SK-N-SH (cell line): ENCODE measurements at regions not wholly inside any gene's neighbourhood (a gene's known extent, or its start where the extent isn't known, plus 50 kb on each side); places are given as distances from the start of the nearest gene placed in this dataset.

Experiments used
- CTCF ChIA-PET: fragments of 300-600, 350-600 bp; formaldehyde crosslinking; extraction: SDS; loops from one replicate; lab custom pipeline; 2021; lab: Yijun Ruan, JAX
- POLR2A ChIA-PET: fragments of 350-600 bp; sonication (Branson Sonifier 250); formaldehyde crosslinking; extraction: SDS; loops from one replicate; lab custom pipeline; 2020; ENCODE audit warnings: antibody characterized with exemption, inconsistent platforms; lab: Yijun Ruan, JAX
- DNase-seq: peaks from one replicate; pipeline ENCODE4 v3.0.0; 2012
- H2AFZ ChIP-seq: fragments of 200-600 bp; sonication (generic); 2 replicates; pipeline ENCODE4 v1.8.1; 2016; ENCODE audit warnings: antibody characterized with exemption, mild to moderate bottlenecking, low read depth
- H3F3A ChIP-seq: fragments of 200-600 bp; sonication (generic); replicated peaks from 2 replicates; pipeline ENCODE3; 2016; ENCODE audit warnings: antibody characterized with exemption, mild to moderate bottlenecking; ENCODE audit not compliant: insufficient read depth
- H3K27ac ChIP-seq, 2 experiments: fragments of 200-500 bp in 1 of 2; fragments of 200-600 bp in 1 of 2; sonication (Bioruptor generic) in 1 of 2; sonication (generic), shearing (Covaris generic) in 1 of 2; 2 replicates each; pipeline versions ENCODE4 v1.5.1 to v1.6.1; 2014 to 2016; ENCODE audit warnings: low read depth in 2 of 2, inconsistent platforms in 1 of 2, low read length in 1 of 2, mild to moderate bottlenecking in 1 of 2, mixed read lengths in 1 of 2
- H3K27me3 ChIP-seq: fragments of 200-600 bp; sonication (generic), shearing (Covaris generic); 2 replicates; pipeline ENCODE4 v1.6.1; 2016; ENCODE audit warnings: mixed run types; ENCODE audit not compliant: insufficient read depth
- H3K36me3 ChIP-seq, 2 experiments: fragments of 200-500 bp in 1 of 2; fragments of 200-600 bp in 1 of 2; sonication (Bioruptor generic) in 1 of 2; sonication (generic) in 1 of 2; replicated peaks in 1 of 2; 2 replicates each; pipeline versions ENCODE3 to v1.5.1; 2014 to 2016; ENCODE audit warnings: low read length in 1 of 2, mild to moderate bottlenecking in 1 of 2; ENCODE audit not compliant: insufficient read depth in 2 of 2, control insufficient read depth in 1 of 2
- H3K4me1 ChIP-seq, 2 experiments: fragments of 200-500 bp in 1 of 2; fragments of 200-600 bp in 1 of 2; sonication (Bioruptor generic) in 1 of 2; sonication (generic), shearing (Covaris generic) in 1 of 2; 2 replicates each; pipeline versions ENCODE4 v1.5.1 to v1.6.1; 2014 to 2016; ENCODE audit warnings: low read depth in 1 of 2, low read length in 1 of 2, mixed run types in 1 of 2; ENCODE audit not compliant: insufficient read depth in 2 of 2, control insufficient read depth in 1 of 2
- H3K4me2 ChIP-seq: fragments of 200-600 bp; sonication (generic), shearing (Covaris generic); 2 replicates; pipeline ENCODE4 v1.6.1; 2017; ENCODE audit warnings: mixed run types
- H3K4me3 ChIP-seq, 2 experiments: fragments of 200-500 bp in 1 of 2; fragments of 200-600 bp in 1 of 2; sonication (Bioruptor generic) in 1 of 2; sonication (generic), shearing (Covaris generic) in 1 of 2; 2 replicates each; pipeline versions ENCODE4 v1.5.1 to v1.8.1; 2014 to 2016; ENCODE audit warnings: low read depth in 2 of 2, inconsistent platforms in 1 of 2, low read length in 1 of 2, mild to moderate bottlenecking in 1 of 2, mixed read lengths in 1 of 2, moderate library complexity in 1 of 2
- H3K79me2 ChIP-seq: fragments of 200-600 bp; sonication (generic); 2 replicates; pipeline ENCODE4 v1.8.1; 2017; ENCODE audit warnings: mild to moderate bottlenecking; ENCODE audit not compliant: insufficient read depth
- H3K9ac ChIP-seq: fragments of 200-600 bp; sonication (generic); 2 replicates; pipeline ENCODE4 v1.6.1; 2017; ENCODE audit warnings: mixed run types
- H3K9me2 ChIP-seq: fragments of 200-600 bp; sonication (generic); 2 replicates; pipeline ENCODE4 v1.6.1; 2017; ENCODE audit warnings: mixed run types
- H3K9me3 ChIP-seq: fragments of 200-600 bp; sonication (generic); 2 replicates; pipeline ENCODE4 v1.6.1; 2017; ENCODE audit warnings: mixed run types, mild to moderate bottlenecking, moderate library complexity
- H4K20me1 ChIP-seq: fragments of 200-600 bp; sonication (generic); 2 replicates; pipeline ENCODE4 v1.6.1; 2017; ENCODE audit warnings: mild to moderate bottlenecking, mixed run types; ENCODE audit not compliant: insufficient read depth
- ELF1 ChIP-seq: IDR thresholded peaks from 2 replicates; pipeline ENCODE4 v1.4.0; 2012
- EP300 ChIP-seq, 2 experiments: IDR thresholded peaks; 2 replicates each; pipeline versions ENCODE4 v1.4.0 to v1.6.1; 2012; ENCODE audit warnings: borderline replicate concordance in 1 of 2, low read depth in 1 of 2, low read length in 1 of 2
- FOSL2 ChIP-seq: IDR thresholded peaks from 2 replicates; pipeline ENCODE4 v1.4.0; 2012; ENCODE audit warnings: low read depth, mild to moderate bottlenecking, moderate library complexity, borderline replicate concordance
- FOXJ3 ChIP-seq: sonication (generic); formaldehyde crosslinking; IDR thresholded peaks from 2 replicates; pipeline ENCODE4 v1.5.1; 2020; ENCODE audit warnings: mild to moderate bottlenecking, missing genetic modification reagents
- FOXM1 ChIP-seq: IDR thresholded peaks from 2 replicates; pipeline ENCODE4 v1.4.0; 2012; ENCODE audit warnings: low read depth, mild to moderate bottlenecking
- GABPA ChIP-seq: IDR thresholded peaks from 2 replicates; pipeline ENCODE4 v1.4.0; 2012; ENCODE audit warnings: low read depth, mild to moderate bottlenecking
- GATA2 ChIP-seq: sonication (generic); formaldehyde crosslinking; IDR thresholded peaks from 2 replicates; pipeline ENCODE4 v1.5.0; 2020; ENCODE audit warnings: mild to moderate bottlenecking, missing genetic modification reagents
- JUND ChIP-seq: IDR thresholded peaks from 2 replicates; pipeline ENCODE4 v1.4.0; 2012
- MAX ChIP-seq: IDR thresholded peaks from 2 replicates; pipeline ENCODE4 v1.4.0; 2012; ENCODE audit warnings: low read depth
- MEF2A ChIP-seq: IDR thresholded peaks from 2 replicates; pipeline ENCODE4 v1.4.0; 2012; ENCODE audit warnings: low read depth, borderline replicate concordance
- MXI1 ChIP-seq: IDR thresholded peaks from 2 replicates; pipeline ENCODE4 v1.6.1; 2012; ENCODE audit warnings: mild to moderate bottlenecking, low read depth, low read length, improper control_type of control experiment
- NFIC ChIP-seq: IDR thresholded peaks from 2 replicates; pipeline ENCODE4 v1.4.0; 2012; ENCODE audit warnings: borderline replicate concordance
- NRF1 ChIP-seq: IDR thresholded peaks from 2 replicates; pipeline ENCODE4 v1.6.1; 2012; ENCODE audit warnings: low read depth, mild to moderate bottlenecking, low read length
- PBX3 ChIP-seq: IDR thresholded peaks from 2 replicates; pipeline ENCODE4; 2012
- POLR2AphosphoS5 ChIP-seq: IDR thresholded peaks from 2 replicates; pipeline ENCODE4 v1.6.1; 2012; ENCODE audit warnings: low read depth, low read length
- RAD21 ChIP-seq: IDR thresholded peaks from 2 replicates; pipeline ENCODE4 v1.6.1; 2012; ENCODE audit warnings: mild to moderate bottlenecking, low read length
- RCOR1 ChIP-seq: fragments of 150-350 bp; IDR thresholded peaks from 2 replicates; pipeline ENCODE4 v1.6.1; 2017; ENCODE audit warnings: antibody characterized with exemption, low read length
- RFX5 ChIP-seq: IDR thresholded peaks from 2 replicates; pipeline ENCODE4 v1.6.1; 2012; ENCODE audit warnings: mild to moderate bottlenecking, improper control_type of control experiment, low read length
- RXRA ChIP-seq: IDR thresholded peaks from 2 replicates; pipeline ENCODE4 v1.4.0; 2012; ENCODE audit warnings: low read depth, mild to moderate bottlenecking, borderline replicate concordance
- SIN3A ChIP-seq: IDR thresholded peaks from 2 replicates; pipeline ENCODE4 v1.6.1; 2012; ENCODE audit warnings: low read depth, mild to moderate bottlenecking, low read length, moderate library complexity, borderline replicate concordance
- TAF1 ChIP-seq: IDR thresholded peaks from 2 replicates; pipeline ENCODE4 v1.6.1; 2012; ENCODE audit warnings: low read depth, mild to moderate bottlenecking, low read length, moderate library complexity, borderline replicate concordance
- TCF12 ChIP-seq: IDR thresholded peaks from 2 replicates; pipeline ENCODE4 v1.4.0; 2012
- TEAD4 ChIP-seq: IDR thresholded peaks from 2 replicates; pipeline ENCODE4 v1.4.0; 2012; ENCODE audit warnings: mild to moderate bottlenecking, borderline replicate concordance; ENCODE audit not compliant: insufficient read depth
- YY1 ChIP-seq: IDR thresholded peaks from 2 replicates; pipeline ENCODE4 v1.4.0; 2012; ENCODE audit warnings: low read depth, mild to moderate bottlenecking
- WGBS: methylation state at CpG from one replicate; pipeline ENCODE4 v1.1.6; 2017; ENCODE audit warnings: low lambda C conversion rate; 5-methylcytosine and 5-hydroxymethylcytosine counted together
- TF ChIP-seq, protein P1 (sequence below): fragments of 150-350 bp; IDR thresholded peaks from 2 replicates; pipeline ENCODE4 v1.6.1; 2017; ENCODE audit warnings: antibody characterized with exemption, low read length, low read depth, borderline replicate concordance
- TF ChIP-seq, protein P2 (sequence below): IDR thresholded peaks from 2 replicates; pipeline ENCODE4 v1.6.1; 2012; ENCODE audit warnings: mild to moderate bottlenecking, low read depth, low read length, moderate library complexity
- TF ChIP-seq, protein P3 (sequence below): fragments of 200-600 bp; sonication (generic); IDR thresholded peaks from 2 replicates; pipeline ENCODE4 v1.6.1; 2017; ENCODE audit warnings: antibody characterized with exemption, mild to moderate bottlenecking, moderate library complexity

DNA sequence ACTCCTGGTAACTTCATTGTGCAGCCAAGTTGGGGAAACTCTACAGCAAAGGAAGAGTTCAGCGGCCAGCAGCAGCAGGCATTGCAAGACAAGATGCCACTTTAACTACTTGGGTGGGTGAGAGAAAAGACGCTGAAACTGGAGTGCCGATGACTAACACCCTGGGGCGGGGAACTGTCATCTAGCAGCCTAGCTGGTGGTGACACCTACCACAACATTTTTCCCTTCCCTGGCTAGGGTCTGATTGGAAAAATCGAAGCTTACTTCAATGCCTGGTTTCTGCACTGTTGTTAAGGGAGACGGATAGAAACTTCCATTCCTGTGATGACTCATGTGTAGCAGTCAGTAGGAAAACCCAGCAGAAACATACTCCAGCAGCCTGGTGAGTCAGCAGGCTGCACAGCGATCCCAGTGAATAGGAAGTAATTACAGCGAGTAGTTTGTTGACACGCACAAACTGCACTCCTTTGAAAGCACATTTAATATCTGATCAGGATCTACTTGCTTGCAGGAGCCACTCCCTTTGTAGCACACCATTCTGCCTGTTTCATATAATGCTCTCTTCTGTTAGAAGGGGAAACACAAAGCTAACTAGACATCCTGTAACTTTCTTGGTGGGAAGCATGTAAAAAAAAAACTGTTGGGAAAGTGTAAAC is 62.1 kb upstream of the MAPRE2 start:
- H3K4me1 ChIP-seq = peaks cover 0 to 18% of the 10 kb centered on the region in 2 experiments; a peak in 2 of 4 replicates
- H2AFZ ChIP-seq = peak overlapping the region; percentile 76; the same call in 1 of the 2 replicates
- H3K4me3 ChIP-seq = peak overlapping the region; percentile 74 to 78
- peak overlapping the region; percentile 84 for H3K4me2 ChIP-seq
- peaks cover 23% of the 10 kb centered on the region for H3K27me3 ChIP-seq
- DNase-seq = peak; percentile 51
- CTCF ChIA-PET = interaction anchor here (0.6 to 1.3 kb wide), 4 partner anchors 11 to 165 kb away, joined by 3 to 5 read pairs (median 4); no protein-coding TSS in a partner anchor
- H4K20me1 ChIP-seq = no peaks in the 10 kb centered on the region
- H3K9me2 ChIP-seq = no peaks in the 10 kb centered on the region; the same call in 1 of the 2 replicates
- POLR2A ChIA-PET = no interaction called here
- peaks cover 7% of the 10 kb centered on the region for H3F3A ChIP-seq
- 1% methylated on average over 9 of the region's 9 CpGs for WGBS
- H3K36me3 ChIP-seq = no peaks in the 10 kb centered on the region
- H3K9me3 ChIP-seq = no peaks in the 10 kb centered on the region
- H3K9ac ChIP-seq = peak overlapping the region; percentile 32; the same call in 1 of the 2 replicates
- peak overlapping the region; percentile 60 to 66; a peak in 3 of 4 replicates for H3K27ac ChIP-seq
- H3K79me2 ChIP-seq = no peaks in the 10 kb centered on the region
- no peak for TF ChIP-seq GABPA
- peak; percentile 99 for TF ChIP-seq FOSL2
- TF ChIP-seq FOXM1 = 0 out of 2 replicates have a peak, but pooled peaks have one; percentile 9
- TF ChIP-seq SIN3A = peak; percentile 86; the same call in 1 of the 2 replicates
- peak; percentile 56; the same call in 1 of the 2 replicates for TF ChIP-seq MXI1
- TF ChIP-seq, protein P1, sequence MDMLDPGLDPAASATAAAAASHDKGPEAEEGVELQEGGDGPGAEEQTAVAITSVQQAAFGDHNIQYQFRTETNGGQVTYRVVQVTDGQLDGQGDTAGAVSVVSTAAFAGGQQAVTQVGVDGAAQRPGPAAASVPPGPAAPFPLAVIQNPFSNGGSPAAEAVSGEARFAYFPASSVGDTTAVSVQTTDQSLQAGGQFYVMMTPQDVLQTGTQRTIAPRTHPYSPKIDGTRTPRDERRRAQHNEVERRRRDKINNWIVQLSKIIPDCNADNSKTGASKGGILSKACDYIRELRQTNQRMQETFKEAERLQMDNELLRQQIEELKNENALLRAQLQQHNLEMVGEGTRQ = no peak
- TF ChIP-seq RAD21 = no peak
- TF ChIP-seq GATA2 (CRISPR knock-in tag) = no peak
- no peak for TF ChIP-seq RXRA
- 0 out of 2 replicates have a peak, but pooled peaks have one; percentile 40 for TF ChIP-seq RFX5
- no peak for TF ChIP-seq YY1
- peak in 1 of 2 experiments; percentile 58; a peak in 1 of 4 replicates for TF ChIP-seq EP300 (IDR thresholded peaks at IDR 0.05; ENCODE audit: borderline replicate concordance in 1 of 2, low read depth in 1 of 2, low read length in 1 of 2)
- peak; percentile 91 for TF ChIP-seq TCF12
- no peak for TF ChIP-seq MAX
- TF ChIP-seq TEAD4 = 0 out of 2 replicates have a peak, but pooled peaks have one; percentile 22
- peak; percentile 98 for TF ChIP-seq JUND
- no peak for TF ChIP-seq NRF1
- TF ChIP-seq TAF1 = no peak
- TF ChIP-seq, protein P2, sequence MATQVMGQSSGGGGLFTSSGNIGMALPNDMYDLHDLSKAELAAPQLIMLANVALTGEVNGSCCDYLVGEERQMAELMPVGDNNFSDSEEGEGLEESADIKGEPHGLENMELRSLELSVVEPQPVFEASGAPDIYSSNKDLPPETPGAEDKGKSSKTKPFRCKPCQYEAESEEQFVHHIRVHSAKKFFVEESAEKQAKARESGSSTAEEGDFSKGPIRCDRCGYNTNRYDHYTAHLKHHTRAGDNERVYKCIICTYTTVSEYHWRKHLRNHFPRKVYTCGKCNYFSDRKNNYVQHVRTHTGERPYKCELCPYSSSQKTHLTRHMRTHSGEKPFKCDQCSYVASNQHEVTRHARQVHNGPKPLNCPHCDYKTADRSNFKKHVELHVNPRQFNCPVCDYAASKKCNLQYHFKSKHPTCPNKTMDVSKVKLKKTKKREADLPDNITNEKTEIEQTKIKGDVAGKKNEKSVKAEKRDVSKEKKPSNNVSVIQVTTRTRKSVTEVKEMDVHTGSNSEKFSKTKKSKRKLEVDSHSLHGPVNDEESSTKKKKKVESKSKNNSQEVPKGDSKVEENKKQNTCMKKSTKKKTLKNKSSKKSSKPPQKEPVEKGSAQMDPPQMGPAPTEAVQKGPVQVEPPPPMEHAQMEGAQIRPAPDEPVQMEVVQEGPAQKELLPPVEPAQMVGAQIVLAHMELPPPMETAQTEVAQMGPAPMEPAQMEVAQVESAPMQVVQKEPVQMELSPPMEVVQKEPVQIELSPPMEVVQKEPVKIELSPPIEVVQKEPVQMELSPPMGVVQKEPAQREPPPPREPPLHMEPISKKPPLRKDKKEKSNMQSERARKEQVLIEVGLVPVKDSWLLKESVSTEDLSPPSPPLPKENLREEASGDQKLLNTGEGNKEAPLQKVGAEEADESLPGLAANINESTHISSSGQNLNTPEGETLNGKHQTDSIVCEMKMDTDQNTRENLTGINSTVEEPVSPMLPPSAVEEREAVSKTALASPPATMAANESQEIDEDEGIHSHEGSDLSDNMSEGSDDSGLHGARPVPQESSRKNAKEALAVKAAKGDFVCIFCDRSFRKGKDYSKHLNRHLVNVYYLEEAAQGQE = peak; percentile 35; the same call in 1 of the 2 replicates
- no peak for TF ChIP-seq MEF2A
- TF ChIP-seq PBX3 = peak; percentile 80
- no peak; the same call in 1 of the 2 replicates for TF ChIP-seq NFIC
- TF ChIP-seq FOXJ3 (CRISPR knock-in tag) = no peak
- TF ChIP-seq ELF1 = peak; percentile 51; the same call in 1 of the 2 replicates
- 0 out of 2 replicates have a peak, but pooled peaks have one; percentile 31 for TF ChIP-seq RCOR1
- peak; percentile 56; the same call in 1 of the 2 replicates for TF ChIP-seq POLR2AphosphoS5
- TF ChIP-seq, protein P3, sequence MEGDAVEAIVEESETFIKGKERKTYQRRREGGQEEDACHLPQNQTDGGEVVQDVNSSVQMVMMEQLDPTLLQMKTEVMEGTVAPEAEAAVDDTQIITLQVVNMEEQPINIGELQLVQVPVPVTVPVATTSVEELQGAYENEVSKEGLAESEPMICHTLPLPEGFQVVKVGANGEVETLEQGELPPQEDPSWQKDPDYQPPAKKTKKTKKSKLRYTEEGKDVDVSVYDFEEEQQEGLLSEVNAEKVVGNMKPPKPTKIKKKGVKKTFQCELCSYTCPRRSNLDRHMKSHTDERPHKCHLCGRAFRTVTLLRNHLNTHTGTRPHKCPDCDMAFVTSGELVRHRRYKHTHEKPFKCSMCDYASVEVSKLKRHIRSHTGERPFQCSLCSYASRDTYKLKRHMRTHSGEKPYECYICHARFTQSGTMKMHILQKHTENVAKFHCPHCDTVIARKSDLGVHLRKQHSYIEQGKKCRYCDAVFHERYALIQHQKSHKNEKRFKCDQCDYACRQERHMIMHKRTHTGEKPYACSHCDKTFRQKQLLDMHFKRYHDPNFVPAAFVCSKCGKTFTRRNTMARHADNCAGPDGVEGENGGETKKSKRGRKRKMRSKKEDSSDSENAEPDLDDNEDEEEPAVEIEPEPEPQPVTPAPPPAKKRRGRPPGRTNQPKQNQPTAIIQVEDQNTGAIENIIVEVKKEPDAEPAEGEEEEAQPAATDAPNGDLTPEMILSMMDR = no peak
